Panc1 (cell line): ENCODE measurements at regions not wholly inside any gene's neighbourhood (a gene's known extent, or its start where the extent isn't known, plus 50 kb on each side); places are given as distances from the start of the nearest gene placed in this dataset.

Experiments used
- ATAC-seq: fragments of 200-7000 bp; cut with Tn5 transposase; 2 replicates; pipeline ENCODE4 v1.9.1; 2020; ENCODE audit warnings: mild to moderate bottlenecking, moderate library complexity
- BruUV-seq: library from RNA; stranded (reverse); fragments of 400-500 nt; replicated peaks from 2 replicates; lab custom pipeline; 2021; lab: Mats Ljungman, UMichigan
- CTCF ChIA-PET: fragments of 300-600 bp; sonication (Branson Sonifier 250); formaldehyde crosslinking; loops from one replicate; lab custom pipeline; 2022; ENCODE audit warnings: antibody characterized with exemption; lab: Charles Lee
- POLR2A ChIA-PET: fragments of 300-600 bp; sonication (Branson Sonifier 250); formaldehyde crosslinking; loops from one replicate; lab custom pipeline; 2022; ENCODE audit warnings: antibody characterized with exemption; lab: Charles Lee
- DNase-seq: peaks from one replicate; pipeline ENCODE4 v3.0.0-alpha.2; 2010; ENCODE audit warnings: low read depth, low spot score
- H3K27ac ChIP-seq: 2 replicates; pipeline ENCODE4 v1.5.1; 2011; ENCODE audit warnings: mild to moderate bottlenecking, low read length, inconsistent platforms
- H3K27me3 ChIP-seq: fragments of 200-500 bp; sonication (Bioruptor generic); 2 replicates; pipeline ENCODE4 v1.6.0; 2014; ENCODE audit warnings: low read length, inconsistent platforms; ENCODE audit not compliant: control insufficient read depth, insufficient read depth
- H3K36me3 ChIP-seq: fragments of 200-500 bp; sonication (Bioruptor generic); 2 replicates; pipeline ENCODE4 v1.5.1; 2014; ENCODE audit warnings: inconsistent platforms, mild to moderate bottlenecking, low read length, moderate library complexity; ENCODE audit not compliant: control insufficient read depth, insufficient read depth
- H3K4me1 ChIP-seq: 2 replicates; pipeline ENCODE4 v1.5.1; 2011; ENCODE audit warnings: inconsistent platforms, mild to moderate bottlenecking, low read length, moderate library complexity; ENCODE audit not compliant: control insufficient read depth, insufficient read depth
- H3K4me3 ChIP-seq, 2 experiments: 2 replicates each; pipeline ENCODE4 v1.5.1; 2011 to 2012; ENCODE audit warnings: low read depth in 2 of 2, low read length in 2 of 2, mild to moderate bottlenecking in 2 of 2, inconsistent platforms in 1 of 2, moderate library complexity in 1 of 2
- H3K9me3 ChIP-seq: fragments of 200-500 bp; sonication (Bioruptor generic); 2 replicates; pipeline ENCODE4 v1.5.1; 2014; ENCODE audit warnings: low read depth, mild to moderate bottlenecking, inconsistent platforms, low read length, moderate library complexity; ENCODE audit not compliant: control insufficient read depth, insufficient read depth
- POLR2AphosphoS5 ChIP-seq: IDR thresholded peaks from 2 replicates; pipeline ENCODE4 v1.6.1; 2012; ENCODE audit warnings: mild to moderate bottlenecking, low read depth, low read length, moderate library complexity
- SIN3A ChIP-seq: IDR thresholded peaks from 2 replicates; pipeline ENCODE4 v1.6.1; 2012; ENCODE audit warnings: low read depth, mild to moderate bottlenecking, low read length, moderate library complexity, borderline replicate concordance; ENCODE audit not compliant: insufficient read depth
- TCF7L2 ChIP-seq: IDR thresholded peaks from 2 replicates; pipeline ENCODE4 v1.6.1; 2011; ENCODE audit warnings: mild to moderate bottlenecking, low read depth, low read length, inconsistent platforms
- in situ Hi-C: cut with HindIII; loops from 2 replicates; pipeline ENCODE4 v1.10.0; 2016; ENCODE audit warnings: low sequenced_read_pairs, low pct_unique_long_range_greater_than_20kb
- intact Hi-C: fragments of 100-400 bp; cut with micrococcal nuclease; formaldehyde crosslinking; loops from one replicate; pipeline ENCODE4 v1.10.0; 2022; ENCODE audit not compliant: unreplicated experiment
- TF ChIP-seq, protein P1 (sequence below), 2 experiments: IDR thresholded peaks; 2 replicates each; pipeline ENCODE4 v1.6.1; 2011 to 2012; ENCODE audit warnings: low read depth in 2 of 2, control low read depth in 1 of 2, low read length in 1 of 2, mild to moderate bottlenecking in 1 of 2, moderate library complexity in 1 of 2; ENCODE audit not compliant: insufficient read depth in 1 of 2
- TF ChIP-seq, protein P2 (sequence below): fragments of 450-650 bp; IDR thresholded peaks from 2 replicates; pipeline ENCODE4 v1.5.1; 2017; ENCODE audit warnings: mild to moderate bottlenecking

DNA sequence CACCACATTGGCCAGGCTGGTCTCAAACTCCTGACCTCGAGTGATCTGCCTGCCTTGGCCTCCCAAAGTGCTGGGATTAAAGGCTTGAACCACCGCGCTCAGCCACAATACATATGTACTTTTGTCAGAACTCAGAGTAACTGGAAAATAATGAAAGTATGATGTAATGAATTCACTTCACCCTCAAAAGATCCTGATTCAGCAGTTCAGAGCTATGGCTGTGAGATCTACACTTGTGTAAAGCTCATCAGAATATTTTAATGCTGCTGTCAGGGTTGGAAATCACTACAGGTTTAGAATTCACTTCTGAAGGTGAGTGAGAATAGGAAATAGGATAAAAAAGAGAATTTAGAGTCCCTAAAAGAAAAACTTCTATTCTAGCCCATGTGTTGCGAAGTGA is 464.5 kb upstream of the NRSN1 start:
- Histone ChIP-seq H3K27ac (no peak overlapping the region), H3K27me3 (no peaks in the 10 kb centered on the region), H3K9me3 (no peaks in the 10 kb centered on the region), H3K4me1 (no peaks in the 10 kb centered on the region), H3K36me3 (no peaks in the 10 kb centered on the region), H3K4me3 (no peak overlapping the region)
- POLR2A ChIA-PET, result no interaction called here
- DNase-seq, result no peak
- CTCF ChIA-PET, result no interaction called here
- intact Hi-C loops (no loop called here), in situ Hi-C loops (no loop called here)
- no TSS peak for BruUV-seq
- ATAC-seq, result no peak
- TF ChIP-seq SIN3A, result no peak
- TF ChIP-seq, protein P1, sequence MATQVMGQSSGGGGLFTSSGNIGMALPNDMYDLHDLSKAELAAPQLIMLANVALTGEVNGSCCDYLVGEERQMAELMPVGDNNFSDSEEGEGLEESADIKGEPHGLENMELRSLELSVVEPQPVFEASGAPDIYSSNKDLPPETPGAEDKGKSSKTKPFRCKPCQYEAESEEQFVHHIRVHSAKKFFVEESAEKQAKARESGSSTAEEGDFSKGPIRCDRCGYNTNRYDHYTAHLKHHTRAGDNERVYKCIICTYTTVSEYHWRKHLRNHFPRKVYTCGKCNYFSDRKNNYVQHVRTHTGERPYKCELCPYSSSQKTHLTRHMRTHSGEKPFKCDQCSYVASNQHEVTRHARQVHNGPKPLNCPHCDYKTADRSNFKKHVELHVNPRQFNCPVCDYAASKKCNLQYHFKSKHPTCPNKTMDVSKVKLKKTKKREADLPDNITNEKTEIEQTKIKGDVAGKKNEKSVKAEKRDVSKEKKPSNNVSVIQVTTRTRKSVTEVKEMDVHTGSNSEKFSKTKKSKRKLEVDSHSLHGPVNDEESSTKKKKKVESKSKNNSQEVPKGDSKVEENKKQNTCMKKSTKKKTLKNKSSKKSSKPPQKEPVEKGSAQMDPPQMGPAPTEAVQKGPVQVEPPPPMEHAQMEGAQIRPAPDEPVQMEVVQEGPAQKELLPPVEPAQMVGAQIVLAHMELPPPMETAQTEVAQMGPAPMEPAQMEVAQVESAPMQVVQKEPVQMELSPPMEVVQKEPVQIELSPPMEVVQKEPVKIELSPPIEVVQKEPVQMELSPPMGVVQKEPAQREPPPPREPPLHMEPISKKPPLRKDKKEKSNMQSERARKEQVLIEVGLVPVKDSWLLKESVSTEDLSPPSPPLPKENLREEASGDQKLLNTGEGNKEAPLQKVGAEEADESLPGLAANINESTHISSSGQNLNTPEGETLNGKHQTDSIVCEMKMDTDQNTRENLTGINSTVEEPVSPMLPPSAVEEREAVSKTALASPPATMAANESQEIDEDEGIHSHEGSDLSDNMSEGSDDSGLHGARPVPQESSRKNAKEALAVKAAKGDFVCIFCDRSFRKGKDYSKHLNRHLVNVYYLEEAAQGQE (IDR thresholded peaks at IDR 0.05; ENCODE audit: insufficient read depth in 1 of 2, low read depth in 2 of 2, low read length in 1 of 2), result no peak
- TF ChIP-seq, protein P2, sequence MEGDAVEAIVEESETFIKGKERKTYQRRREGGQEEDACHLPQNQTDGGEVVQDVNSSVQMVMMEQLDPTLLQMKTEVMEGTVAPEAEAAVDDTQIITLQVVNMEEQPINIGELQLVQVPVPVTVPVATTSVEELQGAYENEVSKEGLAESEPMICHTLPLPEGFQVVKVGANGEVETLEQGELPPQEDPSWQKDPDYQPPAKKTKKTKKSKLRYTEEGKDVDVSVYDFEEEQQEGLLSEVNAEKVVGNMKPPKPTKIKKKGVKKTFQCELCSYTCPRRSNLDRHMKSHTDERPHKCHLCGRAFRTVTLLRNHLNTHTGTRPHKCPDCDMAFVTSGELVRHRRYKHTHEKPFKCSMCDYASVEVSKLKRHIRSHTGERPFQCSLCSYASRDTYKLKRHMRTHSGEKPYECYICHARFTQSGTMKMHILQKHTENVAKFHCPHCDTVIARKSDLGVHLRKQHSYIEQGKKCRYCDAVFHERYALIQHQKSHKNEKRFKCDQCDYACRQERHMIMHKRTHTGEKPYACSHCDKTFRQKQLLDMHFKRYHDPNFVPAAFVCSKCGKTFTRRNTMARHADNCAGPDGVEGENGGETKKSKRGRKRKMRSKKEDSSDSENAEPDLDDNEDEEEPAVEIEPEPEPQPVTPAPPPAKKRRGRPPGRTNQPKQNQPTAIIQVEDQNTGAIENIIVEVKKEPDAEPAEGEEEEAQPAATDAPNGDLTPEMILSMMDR, result no peak
- no peak for TF ChIP-seq POLR2AphosphoS5
- no peak for TF ChIP-seq TCF7L2

DNA sequence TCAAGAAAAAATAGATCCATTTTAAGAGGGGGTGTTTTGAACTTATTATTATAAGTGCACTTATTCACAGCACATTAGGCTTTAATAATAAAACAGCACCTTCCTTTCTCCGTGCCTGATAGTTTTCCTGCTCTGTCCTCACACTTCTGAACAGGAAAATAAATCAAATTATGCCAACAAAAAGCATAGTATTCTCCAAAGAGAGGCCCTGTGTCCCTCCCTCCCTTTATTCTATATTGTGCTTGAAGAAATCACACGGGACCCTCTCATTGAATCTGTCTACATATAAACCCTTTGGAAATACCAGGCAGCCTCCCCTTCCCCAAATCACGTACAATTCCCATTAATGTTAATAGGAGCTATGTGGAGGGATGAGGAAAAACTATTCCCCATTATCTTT is 462.9 kb upstream of the NRSN1 start:
- no peak for DNase-seq
- Histone ChIP-seq H3K4me3 (no peak overlapping the region), H3K9me3 (peaks cover 5% of the 10 kb centered on the region; the same call in 1 of the 2 replicates), H3K36me3 (no peaks in the 10 kb centered on the region), H3K4me1 (no peaks in the 10 kb centered on the region), H3K27me3 (no peaks in the 10 kb centered on the region), H3K27ac (no peak overlapping the region)
- no TSS peak for BruUV-seq
- TF ChIP-seq POLR2AphosphoS5 (no peak), SIN3A (no peak), TCF7L2 (no peak)
- TF ChIP-seq, protein P2, result no peak
- TF ChIP-seq, protein P1 (IDR thresholded peaks at IDR 0.05; ENCODE audit: insufficient read depth in 1 of 2, low read depth in 2 of 2, low read length in 1 of 2), result no peak
- no peak for ATAC-seq
- CTCF ChIA-PET, result no interaction called here
- in situ Hi-C loops, result no loop called here
- POLR2A ChIA-PET, result no interaction called here
- intact Hi-C loops, result no loop called here
